HTR-8/SVneo (cell line): ENCODE measurements at regions not wholly inside any gene's neighbourhood (a gene's known extent, or its start where the extent isn't known, plus 50 kb on each side); places are given as distances from the start of the nearest gene placed in this dataset.

ENCODE experiments used
- DNase-seq: peaks from one replicate; pipeline ENCODE4 v3.0.0; 2011; ENCODE audit warnings: low spot score, mixed read lengths; ENCODE audit not compliant: insufficient read length
- FAIRE-seq: peaks from 2 replicates; lab custom pipeline; 2011; peaks lifted over from hg19 to GRCh38; lab: Jason Lieb, UNC

DNA sequence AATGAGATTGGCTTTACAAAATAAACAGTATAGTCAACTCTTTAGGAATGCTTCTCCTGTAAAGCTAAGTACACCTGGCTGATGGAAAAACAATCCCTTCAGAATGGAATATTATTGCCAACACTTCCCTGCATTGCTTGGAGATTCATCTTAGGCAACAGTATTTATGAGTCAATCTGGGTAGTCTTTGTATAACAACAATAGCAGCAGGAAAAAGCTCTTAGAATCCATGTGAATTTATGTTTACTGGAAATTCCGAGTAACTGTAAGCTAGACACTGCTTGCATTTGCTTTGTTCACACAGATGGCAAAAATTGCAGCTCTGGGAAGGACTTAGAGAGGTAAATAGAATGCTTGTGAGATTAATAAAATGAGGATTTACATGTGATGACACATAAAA, 101.7 kb upstream of the NTRK2 start:
- no peak for FAIRE-seq
- DNase-seq, result no peak

- DNase-seq, result no peak
- FAIRE-seq, result no peak
These were observed 98.9 kb upstream of the NTRK2 start for GRCh38 chr9:84570482-84571154.

- FAIRE-seq (no peak), DNase-seq (no peak)
These were observed 96.4 kb upstream of the NTRK2 start for GRCh38 chr9:84573083-84573482.

GRCh38 chr9:84575705-84576104, 93.8 kb upstream of the NTRK2 start:
- DNase-seq (no peak), FAIRE-seq (no peak)

- no peak for DNase-seq
- FAIRE-seq, result no peak
These were observed 85.7 kb upstream of the NTRK2 start for GRCh38 chr9:84583866-84584265.

- no peak for FAIRE-seq
These were observed 82.9 kb upstream of the NTRK2 start for GRCh38 chr9:84586662-84587061.

DNA sequence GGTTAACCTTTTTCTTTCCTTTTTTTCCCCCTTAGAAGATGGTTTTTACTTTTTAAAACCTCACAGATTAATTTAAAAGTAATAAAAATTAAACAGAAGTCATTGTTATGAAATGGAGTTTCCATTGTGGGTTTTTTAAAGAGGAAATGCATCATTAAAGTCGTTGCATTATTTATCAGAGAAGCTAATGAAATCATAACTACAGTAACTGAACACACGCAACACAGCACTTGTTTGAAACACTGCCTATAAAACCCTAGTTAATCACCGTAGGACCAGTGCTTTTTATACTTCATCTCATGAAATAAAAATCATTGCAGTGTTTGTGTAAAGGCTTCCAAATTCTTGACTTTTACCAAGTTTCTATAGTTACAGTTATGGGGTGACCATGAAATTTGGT, 82.4 kb upstream of the NTRK2 start:
- FAIRE-seq, result no peak
- no peak for DNase-seq

More at GRCh38 chr9:84586662-84587061, 82.9 kb upstream of the NTRK2 start:
- no peak for DNase-seq

DNA sequence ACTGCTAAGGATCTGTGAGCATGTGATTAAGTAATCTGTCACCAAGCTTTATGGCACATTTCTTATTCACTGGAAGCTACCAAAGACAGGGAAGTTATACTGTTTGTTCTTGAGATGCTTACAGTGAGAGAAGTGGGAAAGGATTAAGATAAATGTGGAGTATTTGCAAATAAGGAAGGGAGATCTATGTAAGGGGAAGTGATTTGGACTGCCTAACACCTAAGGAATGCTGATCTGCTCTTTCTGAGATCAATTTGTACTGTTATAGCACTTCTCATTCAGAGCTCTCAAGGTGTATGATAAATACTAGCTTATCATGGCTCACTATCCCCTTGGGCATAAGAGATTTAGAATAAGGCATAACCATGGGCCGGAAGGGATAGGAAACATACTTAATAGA, 80.0 kb upstream of the NTRK2 start:
- DNase-seq, result no peak
- no peak for FAIRE-seq

DNA sequence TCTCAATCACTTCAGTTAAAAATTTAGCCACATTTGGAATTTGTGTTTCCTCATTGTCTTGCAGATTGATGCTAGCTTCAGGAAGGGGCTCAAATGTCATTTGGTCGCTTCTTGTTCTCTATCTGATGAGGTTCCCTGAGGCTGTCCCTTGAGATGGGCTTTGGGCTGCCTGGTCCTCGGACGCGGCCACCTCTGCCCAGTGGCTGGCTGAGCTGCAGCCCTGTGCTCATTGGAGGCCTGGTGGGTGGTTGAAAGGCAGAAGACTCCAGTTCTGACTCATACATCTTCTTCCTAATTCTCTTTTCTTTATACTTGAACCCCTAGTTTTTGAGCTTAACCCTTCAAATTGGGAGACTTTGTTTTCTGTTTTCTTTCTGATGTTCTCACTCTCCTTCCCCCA, 78.8 kb upstream of the NTRK2 start:
- DNase-seq (no peak), FAIRE-seq (no peak)

- DNase-seq (no peak), FAIRE-seq (no peak)
These were observed 76.6 kb upstream of the NTRK2 start for GRCh38 chr9:84592918-84593317.

- FAIRE-seq (no peak), DNase-seq (no peak)
These were observed 76.2 kb upstream of the NTRK2 start for GRCh38 chr9:84593352-84593751.

DNA sequence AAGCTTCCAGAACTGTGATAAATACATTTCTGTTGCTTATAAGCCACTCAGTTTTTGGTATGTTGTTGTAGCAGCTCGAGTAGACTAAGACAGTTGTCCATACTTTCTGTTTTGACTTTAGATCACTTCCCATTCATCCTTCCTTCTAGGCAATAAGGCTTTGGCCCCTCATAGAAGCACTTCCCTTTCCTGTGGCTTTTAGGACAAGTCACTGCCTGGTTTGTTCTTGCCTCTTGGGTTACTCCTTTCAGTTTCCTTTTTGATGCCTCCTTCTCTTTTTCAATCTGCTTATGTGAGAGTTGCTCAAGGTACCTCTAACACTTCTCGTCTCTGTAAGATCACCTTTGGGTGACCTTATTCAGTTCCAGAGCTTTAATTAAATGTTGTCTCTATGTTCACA, 72.4 kb upstream of the NTRK2 start:
- no peak for DNase-seq
- no peak for FAIRE-seq

- DNase-seq (no peak), FAIRE-seq (no peak)
These were observed 70.5 kb upstream of the NTRK2 start for GRCh38 chr9:84598921-84599636.

GRCh38 chr9:84600739-84601138, 68.8 kb upstream of the NTRK2 start:
- DNase-seq (no peak), FAIRE-seq (no peak)

GRCh38 chr9:84604223-84604622, 65.3 kb upstream of the NTRK2 start:
- FAIRE-seq, result no peak
- no peak for DNase-seq

GRCh38 chr9:84609779-84610178, 59.8 kb upstream of the NTRK2 start:
- DNase-seq, result no peak
- no peak for FAIRE-seq

DNA sequence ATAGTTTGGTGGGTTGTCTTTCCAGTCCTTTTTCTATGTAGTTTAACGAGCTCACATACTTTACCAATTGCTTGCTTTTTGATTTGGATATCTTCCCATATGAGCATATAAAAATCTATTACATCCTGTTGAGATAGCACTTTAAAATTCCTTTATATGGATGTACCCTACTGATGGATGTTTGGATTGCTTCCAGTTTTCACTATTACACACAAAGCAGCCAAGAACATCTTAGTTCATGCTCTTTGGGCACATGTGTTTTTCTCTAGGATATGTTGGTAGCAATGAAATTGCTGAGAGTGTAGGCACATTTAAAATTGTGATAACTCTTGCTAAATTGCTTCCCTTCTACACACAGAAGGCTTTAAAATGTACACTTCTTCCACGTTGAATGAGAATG, 56.1 kb upstream of the NTRK2 start:
- FAIRE-seq, result no peak

DNA sequence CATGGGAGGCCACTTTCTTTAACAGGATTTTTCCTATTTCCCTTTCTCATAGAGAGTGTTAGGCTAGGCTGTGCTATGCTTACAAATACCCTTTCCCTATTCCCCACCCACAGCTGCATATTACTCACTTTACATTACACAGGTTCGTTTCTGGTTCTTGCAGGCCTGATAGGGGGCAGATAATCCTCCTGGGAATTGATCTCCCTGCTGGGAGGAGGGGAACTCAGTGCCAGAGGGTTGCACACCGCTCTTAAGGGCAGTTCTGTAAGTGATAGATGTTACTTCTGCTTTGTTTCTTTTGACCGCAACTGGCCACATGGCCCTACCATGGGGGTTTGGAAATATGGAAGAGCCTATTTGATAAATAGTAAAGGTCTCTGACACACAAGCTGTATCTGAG, 54.0 kb upstream of the NTRK2 start:
- DNase-seq, result no peak
- no peak for FAIRE-seq

More for the DNA sequence above, 56.1 kb upstream of the NTRK2 start:
- DNase-seq, result no peak

GRCh38 chr9:84617411-84618029, 52.0 kb upstream of the NTRK2 start:
- no peak for DNase-seq
- no peak for FAIRE-seq
